Limb (tissue), 2 donors: ENCODE measurements at regions not wholly inside any gene's neighbourhood (a gene's known extent, or its start where the extent isn't known, plus 50 kb on each side); places are given as distances from the start of the nearest gene placed in this dataset.

ENCODE experiments used
- DNase-seq, 2 donors: peaks; one replicate each; pipeline ENCODE4 v3.0.0-alpha.2; 2016; ENCODE audit errors: extremely low spot score in 2 of 2

- DNase-seq: no peak
Observed at GRCh38 chr1:83734420-83734819, 264.5 kb downstream of the TTLL7 start.

GRCh38 chr1:83725735-83726360 lies 273.1 kb downstream of the TTLL7 start:
- DNase-seq: no peak

GRCh38 chr1:83718338-83718737 lies 280.6 kb downstream of the TTLL7 start:
- no peak for DNase-seq

- DNase-seq: no peak
Observed at GRCh38 chr1:83717785-83718184, 281.1 kb downstream of the TTLL7 start.

- no peak for DNase-seq
Observed at GRCh38 chr1:83716641-83717040, 282.3 kb downstream of the TTLL7 start.

- DNase-seq: no peak
Observed at GRCh38 chr1:83715550-83715949, 283.4 kb downstream of the TTLL7 start.

GRCh38 chr1:83709662-83710061 lies 289.3 kb downstream of the TTLL7 start:
- DNase-seq: no peak

- no peak for DNase-seq
Observed at GRCh38 chr1:83706354-83706938, 292.5 kb downstream of the TTLL7 start.

- no peak for DNase-seq
Observed at GRCh38 chr1:83705091-83705490, 293.8 kb downstream of the TTLL7 start.

GRCh38 chr1:83704350-83704749 lies 294.6 kb downstream of the TTLL7 start:
- no peak for DNase-seq

- no peak for DNase-seq
Observed at GRCh38 chr1:83702356-83702755, 296.6 kb downstream of the TTLL7 start.

GRCh38 chr1:83701355-83701754 lies 297.6 kb downstream of the TTLL7 start:
- no peak for DNase-seq

GRCh38 chr1:83698644-83699043 lies 300.3 kb downstream of the TTLL7 start:
- no peak for DNase-seq

- DNase-seq: no peak
Observed at GRCh38 chr1:83697961-83698360, 301.0 kb downstream of the TTLL7 start.

- no peak for DNase-seq
Observed at GRCh38 chr1:83697220-83697619, 301.7 kb downstream of the TTLL7 start.

- no peak for DNase-seq
Observed at GRCh38 chr1:83694449-83694848, 304.5 kb downstream of the TTLL7 start.

- peak in 1 of 2 donors; percentile 6 for DNase-seq
Observed at GRCh38 chr1:83693427-83694126, 305.4 kb downstream of the TTLL7 start.

- DNase-seq: peak; percentile 17 to 45
Observed at GRCh38 chr1:83692524-83693381, 306.2 kb downstream of the TTLL7 start.

GRCh38 chr1:83691953-83692500 lies 306.9 kb downstream of the TTLL7 start:
- no peak for DNase-seq

- no peak for DNase-seq
Observed at GRCh38 chr1:83689921-83690868, 308.7 kb downstream of the TTLL7 start.

GRCh38 chr1:83682132-83682531 lies 316.8 kb downstream of the TTLL7 start:
- DNase-seq: no peak
